Thymus (tissue), 11 donors: ENCODE measurements at regions not wholly inside any gene's neighbourhood (a gene's known extent, or its start where the extent isn't known, plus 50 kb on each side); places are given as distances from the start of the nearest gene placed in this dataset.

Source experiments
- DNase-seq, 9 donors: peaks; one replicate each; pipeline ENCODE4 v3.0.0-alpha.2; 2013; ENCODE audit warnings: low spot score in 9 of 9, low read depth in 6 of 9, missing footprints in 1 of 9
- H3K27ac ChIP-seq, 2 donors: one replicate each; pipeline ENCODE4 v1.5.1; 2013; ENCODE audit warnings: control low read depth in 1 of 2, low read depth in 1 of 2, low read length in 1 of 2, mild to moderate bottlenecking in 1 of 2, moderate library complexity in 1 of 2
- H3K27me3 ChIP-seq, 2 donors: one replicate each; pipeline ENCODE4 v1.5.1; 2013; ENCODE audit warnings: low read length in 1 of 2; ENCODE audit not compliant: control insufficient read depth in 2 of 2, insufficient read depth in 1 of 2
- H3K36me3 ChIP-seq, 2 donors: one replicate each; pipeline ENCODE4 v1.5.1; 2013; ENCODE audit warnings: low read length in 1 of 2, mild to moderate bottlenecking in 1 of 2, moderate library complexity in 1 of 2; ENCODE audit not compliant: control insufficient read depth in 2 of 2, insufficient read depth in 2 of 2
- H3K4me1 ChIP-seq, 2 donors: one replicate each; pipeline ENCODE4 v1.5.1; 2013; ENCODE audit warnings: low read length in 2 of 2; ENCODE audit not compliant: control insufficient read depth in 2 of 2, insufficient read depth in 2 of 2
- H3K4me3 ChIP-seq, 2 donors: one replicate each; pipeline ENCODE4 v1.5.1; 2013; ENCODE audit warnings: low read length in 2 of 2, control low read depth in 1 of 2, mild to moderate bottlenecking in 1 of 2
- H3K9me3 ChIP-seq, 2 donors: one replicate each; pipeline ENCODE4 v1.5.1; 2013; ENCODE audit warnings: low read length in 1 of 2, mild to moderate bottlenecking in 1 of 2; ENCODE audit not compliant: control insufficient read depth in 2 of 2, insufficient read depth in 1 of 2
- WGBS: extraction: QIAGEN DNeasy Blood & Tissue Kit; methylation state at CpG from one replicate; pipeline ENCODE4 v1.1.7; 2013; 5-methylcytosine and 5-hydroxymethylcytosine counted together
- donor health status: healthy.

DNA sequence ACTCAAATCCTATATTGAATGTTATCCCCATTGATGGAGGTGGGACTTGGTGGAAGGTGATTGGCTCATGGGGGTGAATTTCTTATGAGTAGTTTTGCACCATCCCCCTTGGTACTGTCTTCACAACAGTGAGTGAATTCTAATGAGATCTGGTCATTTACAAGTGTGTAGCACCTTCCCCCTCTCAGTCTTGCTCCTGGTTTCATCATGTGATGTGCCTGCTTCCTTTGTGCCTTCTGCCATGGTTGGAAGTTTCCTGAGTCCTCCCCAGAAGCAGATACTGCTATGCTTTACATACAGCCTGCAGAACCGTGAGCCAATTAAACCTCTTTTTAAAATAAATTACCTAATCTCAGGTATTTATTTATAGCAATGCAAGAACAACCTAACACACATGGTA, 302.4 kb upstream of the KITLG start:
- H3K27ac ChIP-seq: no peak overlapping the region
- H3K4me1 ChIP-seq: no peaks in the 10 kb centered on the region
- no peaks in the 10 kb centered on the region for H3K27me3 ChIP-seq
- no peaks in the 10 kb centered on the region for H3K36me3 ChIP-seq
- DNase-seq: no peak
- WGBS: 94% methylated on average over 1 of the region's 1 CpG
- H3K4me3 ChIP-seq: no peak overlapping the region
- H3K9me3 ChIP-seq: no peaks in the 10 kb centered on the region

DNA sequence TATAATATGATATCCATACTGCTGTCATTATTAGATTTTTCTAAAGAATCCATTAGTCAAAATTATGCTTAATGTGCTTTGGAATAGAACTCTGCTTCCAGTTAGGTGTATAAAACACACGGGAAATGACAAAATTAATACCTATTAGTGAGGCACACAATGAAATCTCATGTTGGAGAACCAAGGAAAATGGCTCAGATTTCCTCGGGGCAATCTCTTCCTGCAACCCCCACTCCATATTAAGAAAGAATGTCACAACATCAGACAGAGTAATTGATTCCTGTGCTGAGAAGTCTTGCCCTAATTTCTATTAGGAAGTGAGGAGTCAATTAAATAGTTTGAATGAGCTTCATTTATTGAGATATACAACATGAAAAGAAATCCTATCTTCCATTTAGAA, 299.8 kb upstream of the KITLG start:
- H3K9me3 ChIP-seq: no peaks in the 10 kb centered on the region
- no peak for DNase-seq
- H3K4me1 ChIP-seq: no peaks in the 10 kb centered on the region
- WGBS: 89% methylated on average over 2 of the region's 2 CpGs
- H3K36me3 ChIP-seq: no peaks in the 10 kb centered on the region
- no peaks in the 10 kb centered on the region for H3K27me3 ChIP-seq
- H3K27ac ChIP-seq: no peak overlapping the region
- H3K4me3 ChIP-seq: no peak overlapping the region

DNA sequence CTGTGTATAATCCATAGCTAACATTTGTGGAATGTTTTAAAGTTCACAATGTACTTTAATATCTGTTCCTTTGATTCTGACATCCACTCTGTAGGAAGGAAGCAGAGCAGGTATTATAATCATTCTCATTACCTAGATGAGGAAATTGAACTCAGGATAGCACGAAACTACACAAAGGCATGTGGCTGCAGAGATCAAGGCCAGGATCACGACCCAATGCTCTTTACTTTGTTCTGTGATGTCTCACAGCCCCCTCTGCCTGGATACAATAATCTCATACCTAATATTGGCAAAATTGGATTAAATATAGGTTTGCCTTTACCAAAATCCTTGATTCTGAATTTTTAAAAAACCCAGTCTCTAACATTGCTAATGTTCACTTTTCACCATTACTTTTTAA, 298.0 kb upstream of the KITLG start:
- DNase-seq: no peak
- Histone ChIP-seq H3K36me3 (no peaks in the 10 kb centered on the region), H3K4me1 (no peaks in the 10 kb centered on the region), H3K27me3 (no peaks in the 10 kb centered on the region), H3K4me3 (no peak overlapping the region), H3K27ac (no peak overlapping the region), H3K9me3 (no peaks in the 10 kb centered on the region)
- 93% methylated on average over 2 of the region's 2 CpGs for WGBS

DNA sequence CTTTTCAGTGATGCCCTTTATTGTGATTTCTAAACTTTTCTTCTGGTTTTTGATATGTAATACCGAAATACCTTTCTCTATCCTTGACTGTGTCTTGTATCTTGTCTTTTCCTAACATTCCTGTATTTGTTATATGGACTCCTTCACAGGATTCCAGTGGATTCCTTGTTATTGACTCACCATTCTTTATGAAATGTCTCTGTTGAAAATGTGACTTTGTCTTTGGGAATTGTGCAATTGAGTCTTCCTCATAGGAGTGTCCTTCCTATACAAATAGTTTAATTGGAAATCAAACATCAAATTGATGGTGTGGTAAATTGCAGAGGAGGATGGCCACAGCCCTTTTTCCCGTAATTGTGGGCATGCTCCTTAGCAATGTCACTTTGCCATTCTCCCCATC, 296.6 kb upstream of the KITLG start:
- Histone ChIP-seq H3K9me3 (no peaks in the 10 kb centered on the region), H3K27me3 (no peaks in the 10 kb centered on the region)
- WGBS: 94% methylated on average over 2 of the region's 2 CpGs

DNA sequence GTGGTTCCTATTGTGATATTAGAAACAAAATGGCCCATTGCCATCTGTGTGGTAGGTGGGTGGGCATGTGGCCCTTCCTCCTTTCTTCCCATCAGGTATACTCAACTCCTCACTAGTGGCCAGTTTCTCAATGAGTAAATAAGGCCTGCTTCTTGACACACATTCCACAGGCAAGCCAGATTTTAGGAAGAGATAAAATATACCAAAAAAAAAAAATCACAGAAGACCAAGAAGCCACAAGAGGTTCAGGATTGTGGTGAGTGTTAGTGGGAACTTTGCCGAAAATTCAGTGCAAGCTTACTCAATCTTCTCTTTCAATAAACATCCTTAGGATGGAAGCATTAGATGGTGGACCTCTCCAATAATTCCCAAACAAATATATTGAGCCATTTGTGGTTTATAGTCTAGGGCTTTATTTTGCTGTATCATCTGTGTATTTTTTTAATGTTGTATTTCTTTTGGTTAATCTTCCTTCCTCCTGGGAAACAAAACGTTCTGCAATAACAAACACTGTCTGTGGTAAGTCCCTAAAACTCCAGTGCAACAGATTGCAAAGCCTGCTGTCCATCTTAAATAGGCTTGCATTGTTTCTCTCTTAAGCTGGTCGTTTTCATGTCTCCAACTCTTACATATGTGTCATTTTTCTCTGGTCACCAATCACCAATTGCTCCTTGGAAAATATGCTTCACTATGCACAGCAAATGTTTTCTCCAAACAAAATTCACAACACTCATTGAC, 289.9 kb upstream of the KITLG start:
- no peak overlapping the region for H3K27ac ChIP-seq
- peak in 2 of 9 donors; percentile 2 to 9 for DNase-seq
- 52% methylated on average over 3 of the region's 3 CpGs for WGBS

More for the DNA sequence above, 296.6 kb upstream of the KITLG start:
- Histone ChIP-seq H3K27ac (no peak overlapping the region), H3K4me1 (no peaks in the 10 kb centered on the region), H3K4me3 (no peak overlapping the region), H3K36me3 (no peaks in the 10 kb centered on the region)
- DNase-seq: no peak

DNA sequence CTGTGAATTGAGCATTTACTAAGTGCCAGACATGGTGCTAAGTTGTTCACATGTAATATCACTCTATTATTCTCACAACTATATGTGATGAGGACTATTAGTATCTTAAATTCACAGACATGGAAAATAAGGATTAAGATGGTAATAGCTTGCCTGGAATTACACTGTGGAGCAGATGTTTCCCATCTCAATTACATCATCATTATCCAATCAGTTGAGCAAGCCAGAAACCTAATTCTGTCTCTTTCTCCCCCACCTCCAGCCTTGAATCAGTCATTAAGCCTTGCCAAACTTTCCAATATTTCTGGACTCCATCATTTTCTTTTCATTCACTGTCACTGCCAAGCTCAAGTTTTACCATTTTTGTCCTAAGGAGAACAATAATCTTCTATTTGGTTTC, 287.8 kb upstream of the KITLG start:
- Histone ChIP-seq H3K27ac (no peak overlapping the region), H3K36me3 (no peaks in the 10 kb centered on the region), H3K4me1 (no peaks in the 10 kb centered on the region), H3K9me3 (no peaks in the 10 kb centered on the region), H3K27me3 (no peaks in the 10 kb centered on the region), H3K4me3 (no peak overlapping the region)
- no peak for DNase-seq

More for the DNA sequence above, 289.9 kb upstream of the KITLG start:
- Histone ChIP-seq H3K4me1 (no peaks in the 10 kb centered on the region), H3K36me3 (no peaks in the 10 kb centered on the region), H3K27me3 (no peaks in the 10 kb centered on the region), H3K9me3 (no peaks in the 10 kb centered on the region), H3K4me3 (no peak overlapping the region)

DNA sequence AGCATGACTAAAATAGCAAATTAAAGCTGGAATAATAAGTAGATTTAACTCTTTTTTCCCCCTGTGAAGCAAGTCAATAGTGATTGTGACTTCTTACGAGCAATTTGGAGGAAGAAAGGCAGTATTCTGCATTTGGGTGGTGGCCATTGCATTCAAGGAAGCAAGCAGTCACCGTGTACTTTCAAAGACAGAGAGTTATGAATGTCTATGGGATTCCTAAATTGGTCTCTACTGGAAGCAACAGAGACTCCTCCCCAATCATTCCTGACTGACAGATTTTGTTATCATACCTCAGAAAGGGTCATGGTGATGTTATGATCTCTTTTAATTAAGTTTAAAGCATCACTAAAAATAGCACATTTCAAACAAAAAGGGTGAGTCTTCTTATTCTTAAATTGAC, 287.2 kb upstream of the KITLG start:
- Histone ChIP-seq H3K36me3 (no peaks in the 10 kb centered on the region), H3K27ac (no peak overlapping the region), H3K4me3 (no peak overlapping the region), H3K9me3 (no peaks in the 10 kb centered on the region), H3K4me1 (no peaks in the 10 kb centered on the region), H3K27me3 (no peaks in the 10 kb centered on the region)
- no peak for DNase-seq
- 88% methylated on average over 2 of the region's 2 CpGs for WGBS

DNA sequence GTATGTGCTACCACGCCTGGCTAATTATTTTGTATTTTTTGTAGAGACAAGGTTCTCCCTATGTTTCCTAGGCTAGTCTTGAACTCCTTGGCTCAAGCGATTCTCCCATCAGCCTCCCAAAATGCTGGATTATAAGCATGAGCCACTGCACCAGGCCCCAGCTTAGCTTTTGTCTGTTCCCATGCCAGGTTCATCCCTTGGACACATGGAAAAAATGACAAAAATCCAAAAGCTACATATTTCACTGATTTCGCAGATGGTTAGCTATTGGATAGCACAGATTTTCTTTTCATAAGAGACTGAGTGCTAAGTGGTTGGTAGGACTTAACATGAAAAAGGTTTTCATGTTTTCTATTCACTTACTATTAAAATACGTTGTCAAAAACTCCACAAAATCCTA, 286.6 kb upstream of the KITLG start:
- no peaks in the 10 kb centered on the region for H3K36me3 ChIP-seq
- H3K9me3 ChIP-seq: no peaks in the 10 kb centered on the region
- H3K4me1 ChIP-seq: no peaks in the 10 kb centered on the region
- 94% methylated on average over 4 of the region's 4 CpGs for WGBS
- H3K4me3 ChIP-seq: no peak overlapping the region
- H3K27me3 ChIP-seq: no peaks in the 10 kb centered on the region
- H3K27ac ChIP-seq: no peak overlapping the region
- DNase-seq: no peak

DNA sequence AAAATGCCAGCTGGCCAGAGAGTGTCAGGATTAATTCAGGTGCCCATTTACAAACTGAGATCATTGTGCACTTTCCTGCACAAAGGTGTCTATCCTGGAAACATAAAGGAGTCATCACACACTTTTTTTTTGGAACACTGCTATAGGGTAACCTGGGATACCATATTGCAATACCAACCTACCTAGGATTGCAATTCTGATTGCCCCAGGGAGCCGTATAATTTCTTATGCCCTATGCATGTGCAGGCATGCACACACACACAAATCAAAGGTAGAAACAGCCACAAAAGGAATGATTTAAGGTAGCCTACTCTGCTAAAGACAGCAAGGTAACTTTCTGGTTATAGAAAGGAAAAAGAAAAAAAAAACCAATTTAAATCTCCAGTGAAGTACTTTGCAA, 285.3 kb upstream of the KITLG start:
- DNase-seq: no peak
- 94% methylated on average over 1 of the region's 1 CpG for WGBS
- no peaks in the 10 kb centered on the region for H3K27me3 ChIP-seq
- H3K36me3 ChIP-seq: no peaks in the 10 kb centered on the region
- no peaks in the 10 kb centered on the region for H3K4me1 ChIP-seq
- no peak overlapping the region for H3K4me3 ChIP-seq
- no peak overlapping the region for H3K27ac ChIP-seq
- H3K9me3 ChIP-seq: no peaks in the 10 kb centered on the region
